B cell (primary cell): ENCODE measurements at regions not wholly inside any gene's neighbourhood (a gene's known extent, or its start where the extent isn't known, plus 50 kb on each side); places are given as distances from the start of the nearest gene placed in this dataset.

Experiments
- ATAC-seq: fragments of 200-7000 bp; cut with Tn5 transposase; one replicate; pipeline ENCODE4 v1.10.0; 2021; ENCODE audit warnings: low read depth, mild to moderate bottlenecking, moderate number of reproducible peaks, moderate library complexity
- CTCF ChIA-PET: fragments of 350-600 bp; sonication (Branson Sonifier 250); formaldehyde crosslinking; loops from one replicate; lab custom pipeline; 2021; ENCODE audit warnings: antibody characterized with exemption, inconsistent platforms; lab: Charles Lee
- POLR2A ChIA-PET: fragments of 350-600 bp; sonication (Branson Sonifier 250); formaldehyde crosslinking; loops from one replicate; lab custom pipeline; 2021; ENCODE audit warnings: antibody characterized with exemption; lab: Charles Lee
- DNase-seq: peaks from one replicate; pipeline ENCODE4 v3.0.0; 2013
- H2AFZ ChIP-seq: 2 replicates; pipeline ENCODE4 v1.6.1; 2012; ENCODE audit warnings: mild to moderate bottlenecking, low read depth, low read length; ENCODE audit not compliant: insufficient read depth, poor library complexity, severe bottlenecking
- H3K27ac ChIP-seq, 2 donors: 1 replicate in 1 of 2; 2 replicates in 1 of 2; pipeline ENCODE4 v1.5.1; 2012 to 2013; ENCODE audit warnings: low read length in 2 of 2, mild to moderate bottlenecking in 2 of 2, moderate library complexity in 1 of 2
- H3K27me3 ChIP-seq, 4 experiments: fragments of 200-600 bp in 1 of 4; sonication (generic) in 1 of 4; replicated peaks in 1 of 4; 1 replicate in 2 of 4; 2 replicates in 2 of 4; pipeline versions ENCODE4 v1.6.1 to v1.7.0; 2013 to 2016; ENCODE audit warnings: low read length in 3 of 4, mild to moderate bottlenecking in 2 of 4, mixed read lengths in 1 of 4, moderate library complexity in 1 of 4; ENCODE audit not compliant: insufficient read depth in 4 of 4, control insufficient read depth in 3 of 4; ENCODE audit errors: control extremely low read depth in 1 of 4
- H3K36me3 ChIP-seq, 2 experiments: replicated peaks in 1 of 2; 1 replicate in 1 of 2; 2 replicates in 1 of 2; pipeline versions ENCODE4 v1.6.1 to v1.7.1; 2013; ENCODE audit warnings: low read length in 1 of 2; ENCODE audit not compliant: insufficient read depth in 2 of 2, control insufficient read depth in 1 of 2; ENCODE audit errors: control extremely low read depth in 1 of 2, extremely low read depth in 1 of 2
- H3K4me1 ChIP-seq, 2 donors: fragments of 200-600 bp in 1 of 2; sonication (generic) in 1 of 2; 1 replicate in 1 of 2; 2 replicates in 1 of 2; pipeline versions ENCODE4 v1.5.1 to v1.6.1; 2013 to 2017; ENCODE audit warnings: low read length in 2 of 2; ENCODE audit not compliant: control insufficient read depth in 2 of 2, insufficient read depth in 2 of 2
- H3K4me2 ChIP-seq: replicated peaks from 2 replicates; pipeline ENCODE3; 2012; ENCODE audit warnings: mild to moderate bottlenecking, low read depth, low read length; ENCODE audit not compliant: poor library complexity, severe bottlenecking
- H3K4me3 ChIP-seq, 5 experiments: fragments of 200-600 bp in 1 of 5; sonication (generic) in 1 of 5; 1 replicate in 3 of 5; 2 replicates in 2 of 5; pipeline versions ENCODE4 v1.5.1 to v1.7.0; 2011 to 2016; ENCODE audit warnings: low read length in 4 of 5, mild to moderate bottlenecking in 4 of 5, low read depth in 2 of 5, control low read depth in 1 of 5, moderate library complexity in 1 of 5; ENCODE audit not compliant: insufficient read depth in 1 of 5; ENCODE audit errors: control extremely low read depth in 1 of 5, extremely low read depth in 1 of 5
- H3K79me2 ChIP-seq: fragments of 200-600 bp; sonication (generic); one replicate; pipeline ENCODE4 v1.6.0; 2016; ENCODE audit warnings: low read length; ENCODE audit not compliant: control insufficient read depth, insufficient read depth
- H3K9ac ChIP-seq: fragments of 200-600 bp; sonication (generic); 2 replicates; pipeline ENCODE4 v1.6.1; 2017; ENCODE audit warnings: mild to moderate bottlenecking, low read length, moderate library complexity
- H3K9me3 ChIP-seq, 3 donors: one replicate each; pipeline versions ENCODE4 v1.6.1 to v1.7.1; 2013; ENCODE audit warnings: low read length in 2 of 3; ENCODE audit not compliant: control insufficient read depth in 2 of 3, insufficient read depth in 1 of 3; ENCODE audit errors: control extremely low read depth in 1 of 3
- H4K20me1 ChIP-seq: 2 replicates; pipeline ENCODE4 v1.6.0; 2012; ENCODE audit warnings: mild to moderate bottlenecking, low read length; ENCODE audit not compliant: insufficient read depth, control insufficient read depth, poor library complexity, severe bottlenecking
- H3K27ac Mint-ChIP-seq: one replicate; pipeline ENCODE4 v1.8.0; 2021; ENCODE audit warnings: mixed read lengths
- H3K27me3 Mint-ChIP-seq: one replicate; pipeline ENCODE4 v1.8.0; 2021; ENCODE audit warnings: mixed read lengths
- H3K4me1 Mint-ChIP-seq: one replicate; pipeline ENCODE4 v1.8.0; 2021; ENCODE audit warnings: mixed read lengths
- H3K4me3 Mint-ChIP-seq: one replicate; pipeline ENCODE4 v1.8.0; 2021; ENCODE audit warnings: mixed read lengths
- H3K9me3 Mint-ChIP-seq: one replicate; pipeline ENCODE4 v1.8.0; 2022; ENCODE audit warnings: mixed read lengths; ENCODE audit not compliant: insufficient read depth
- CTCF ChIP-seq: fragments of 200-600 bp; IDR thresholded peaks from one replicate; pipeline ENCODE4 v1.8.0; 2022; ENCODE audit warnings: antibody characterized with exemption, mild to moderate bottlenecking
- EZH2 ChIP-seq: IDR thresholded peaks from 2 replicates; pipeline ENCODE4 v1.6.1; 2012; ENCODE audit warnings: borderline replicate concordance, low read depth, mild to moderate bottlenecking, moderate library complexity, low read length; ENCODE audit not compliant: insufficient read depth, poor library complexity, severe bottlenecking
- WGBS: methylation state at CpG from one replicate; pipeline ENCODE4 v1.1.5; 2013; ENCODE audit warnings: missing lambda C conversion rate; ENCODE audit not compliant: insufficient coverage; 5-methylcytosine and 5-hydroxymethylcytosine counted together
- intact Hi-C: fragments of 100-400 bp; cut with micrococcal nuclease; formaldehyde crosslinking; loops from one replicate; pipeline ENCODE4 v1.10.0; 2022

DNA sequence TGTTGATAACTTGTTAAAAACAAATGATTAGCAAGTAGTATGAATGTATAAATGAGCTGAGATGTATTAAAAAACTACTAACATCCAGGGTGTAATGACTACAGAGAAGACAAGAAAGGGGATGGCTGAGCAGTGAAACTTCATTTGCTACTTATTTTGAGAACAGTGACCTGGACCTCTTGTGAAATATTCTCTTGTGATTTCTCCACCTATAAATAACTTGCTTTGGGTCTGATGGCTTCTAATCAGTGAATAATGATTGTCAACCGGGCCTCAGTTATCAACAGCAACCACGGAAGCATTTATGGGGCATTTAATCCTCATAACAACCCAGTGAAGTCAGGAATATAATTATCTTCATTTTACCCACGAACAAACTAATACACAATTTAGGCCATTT is 154.2 kb upstream of the HAND2 start:
- Histone ChIP-seq H2AFZ (no peak overlapping the region), H3K4me3 (no peak overlapping the region), H3K9me3 (no peaks in the 10 kb centered on the region), H3K4me2 (no peak overlapping the region), H3K27me3 (no peaks in the 10 kb centered on the region), H3K27ac (no peak overlapping the region), H3K9ac (no peak overlapping the region), H3K79me2 (no peaks in the 10 kb centered on the region), H3K36me3 (no peaks in the 10 kb centered on the region), H3K4me1 (no peaks in the 10 kb centered on the region), H4K20me1 (no peaks in the 10 kb centered on the region)
- DNase-seq: no peak
- POLR2A ChIA-PET: no interaction called here
- Mint-ChIP-seq H3K4me1 (no peaks in the 10 kb centered on the region), H3K27me3 (no peaks in the 10 kb centered on the region), H3K9me3 (no peaks in the 10 kb centered on the region), H3K4me3 (no peak overlapping the region), H3K27ac (no peak overlapping the region)
- intact Hi-C loops: no loop called here
- WGBS: no CpG with 5 or more reads among the region's 3 CpGs
- CTCF ChIA-PET: no interaction called here
- no peak for ATAC-seq
- TF ChIP-seq CTCF (no peak), EZH2 (no peak)

DNA sequence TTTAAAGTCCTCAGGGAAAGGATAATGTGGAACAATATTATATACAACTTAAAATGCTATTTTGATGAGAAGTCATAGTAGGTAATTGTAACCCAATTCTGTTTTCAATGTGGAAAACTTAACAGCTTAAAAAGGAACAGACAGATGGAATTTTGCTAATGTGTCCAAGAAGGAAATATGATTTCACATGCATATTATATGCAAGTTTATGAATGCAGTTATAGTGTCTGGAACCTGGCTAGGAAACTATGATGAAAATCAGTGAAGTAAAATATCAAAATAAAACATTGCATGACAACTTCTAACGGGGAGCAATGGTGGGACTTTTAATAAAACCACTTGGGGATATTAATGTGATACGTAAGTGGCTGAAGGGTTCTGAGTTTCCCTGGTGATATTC is 152.6 kb upstream of the HAND2 start:
- DNase-seq (no peak), ATAC-seq (no peak)
- Histone ChIP-seq H4K20me1 (no peaks in the 10 kb centered on the region), H3K27me3 (no peaks in the 10 kb centered on the region), H3K79me2 (no peaks in the 10 kb centered on the region), H3K4me3 (no peak overlapping the region), H3K9ac (no peak overlapping the region), H2AFZ (no peak overlapping the region), H3K36me3 (no peaks in the 10 kb centered on the region), H3K4me2 (no peak overlapping the region), H3K27ac (no peak overlapping the region), H3K9me3 (no peaks in the 10 kb centered on the region), H3K4me1 (no peaks in the 10 kb centered on the region)
- Mint-ChIP-seq H3K4me1 (no peaks in the 10 kb centered on the region), H3K27me3 (no peaks in the 10 kb centered on the region), H3K27ac (no peak overlapping the region), H3K4me3 (no peak overlapping the region), H3K9me3 (no peaks in the 10 kb centered on the region)
- 100% methylated on average over 1 of the region's 2 CpGs for WGBS
- intact Hi-C loops: no loop called here
- TF ChIP-seq CTCF: no peak
- no peak for TF ChIP-seq EZH2
- CTCF ChIA-PET: no interaction called here
- POLR2A ChIA-PET: no interaction called here
